DND-41 (cell line): ENCODE measurements at regions not wholly inside any gene's neighbourhood (a gene's known extent, or its start where the extent isn't known, plus 50 kb on each side); places are given as distances from the start of the nearest gene placed in this dataset.

ENCODE experiments used
- ATAC-seq: fragments of 200-7000 bp; cut with Tn5 transposase; 3 replicates; pipeline ENCODE4 v1.9.1; 2021; ENCODE audit warnings: low read depth; ENCODE audit not compliant: insufficient read depth
- DNase-seq: peaks from one replicate; pipeline ENCODE4 v3.0.0-alpha.2; 2020
- H2AFZ ChIP-seq: 2 replicates; pipeline ENCODE4 v1.6.0; 2012; ENCODE audit warnings: low read depth, low read length
- H3K27ac ChIP-seq: 2 replicates; pipeline ENCODE4 v1.5.1; 2012; ENCODE audit warnings: low read length, inconsistent platforms
- H3K27me3 ChIP-seq: fragments of 200-600 bp; sonication (generic); 2 replicates; pipeline ENCODE4 v1.6.0; 2012; ENCODE audit warnings: low read length, mild to moderate bottlenecking, inconsistent platforms; ENCODE audit not compliant: insufficient read depth, poor library complexity
- H3K36me3 ChIP-seq: 2 replicates; pipeline ENCODE4 v1.5.1; 2012; ENCODE audit warnings: low read length, inconsistent platforms; ENCODE audit not compliant: insufficient read depth
- H3K4me1 ChIP-seq: 2 replicates; pipeline ENCODE4 v1.5.1; 2012; ENCODE audit warnings: mild to moderate bottlenecking, low read length; ENCODE audit not compliant: insufficient read depth
- H3K4me2 ChIP-seq: 2 replicates; pipeline ENCODE4 v1.6.0; 2012; ENCODE audit warnings: mild to moderate bottlenecking, moderate library complexity, low read length, inconsistent platforms; ENCODE audit not compliant: insufficient read depth
- H3K4me3 ChIP-seq, 2 experiments: fragments of 200-600 bp in 1 of 2; shearing (Covaris generic) in 1 of 2; 2 replicates each; pipeline ENCODE4 v1.5.1; 2012 to 2016; ENCODE audit warnings: inconsistent platforms in 2 of 2, low read length in 2 of 2, mild to moderate bottlenecking in 2 of 2, low read depth in 1 of 2, moderate library complexity in 1 of 2
- H3K79me2 ChIP-seq: 2 replicates; pipeline ENCODE4 v1.6.0; 2012; ENCODE audit warnings: low read length, inconsistent platforms; ENCODE audit not compliant: insufficient read depth
- H3K9ac ChIP-seq: 2 replicates; pipeline ENCODE4 v1.6.0; 2012; ENCODE audit warnings: low read depth, mild to moderate bottlenecking, inconsistent platforms, low read length, moderate library complexity
- H3K9me3 ChIP-seq: 2 replicates; pipeline ENCODE4 v1.5.1; 2012; ENCODE audit warnings: low read length, moderate library complexity, mild to moderate bottlenecking, inconsistent platforms; ENCODE audit not compliant: insufficient read depth, severe bottlenecking
- H4K20me1 ChIP-seq: 2 replicates; pipeline ENCODE4 v1.6.0; 2012; ENCODE audit warnings: low read length; ENCODE audit not compliant: insufficient read depth
- EZH2 ChIP-seq: IDR thresholded peaks from 3 replicates; pipeline ENCODE4 v1.6.1; 2012; ENCODE audit warnings: borderline replicate concordance, low read depth, mild to moderate bottlenecking, moderate library complexity, low read length, inconsistent platforms; ENCODE audit not compliant: severe bottlenecking
- TF ChIP-seq, protein P1 (sequence below): IDR thresholded peaks from 2 replicates; pipeline ENCODE4 v1.5.1; 2012; ENCODE audit warnings: borderline replicate concordance, low read length, moderate library complexity, mild to moderate bottlenecking; ENCODE audit not compliant: poor library complexity, severe bottlenecking; ENCODE audit errors: extremely low read depth

DNA sequence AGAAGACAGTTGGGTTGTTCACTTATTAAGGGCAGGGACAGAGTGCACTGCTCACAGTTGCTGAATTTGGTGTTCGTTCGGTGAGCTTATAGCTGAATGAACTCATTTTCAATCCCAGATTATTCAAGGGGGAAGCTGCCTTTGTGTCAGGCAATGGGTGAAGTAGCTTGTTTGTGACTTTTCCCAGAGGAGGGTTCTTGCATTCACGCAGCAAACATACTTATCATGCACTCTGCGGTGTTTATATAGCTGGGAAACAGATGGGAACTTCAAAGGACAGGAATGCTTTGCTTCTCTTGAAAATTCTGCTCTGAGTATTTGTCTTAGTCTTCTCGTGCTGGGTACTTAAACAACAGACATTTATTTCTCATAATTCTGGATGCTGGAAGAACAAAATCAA lies 64.7 kb upstream of the ABCA1 start:
- no peaks in the 10 kb centered on the region for H3K79me2 ChIP-seq
- no peak overlapping the region for H3K4me2 ChIP-seq
- no peak overlapping the region for H2AFZ ChIP-seq
- H3K4me3 ChIP-seq = no peak overlapping the region
- H4K20me1 ChIP-seq = no peaks in the 10 kb centered on the region
- ATAC-seq (no peak), DNase-seq (no peak)
- peaks cover 51% of the 10 kb centered on the region for H3K4me1 ChIP-seq
- no peak overlapping the region for H3K27ac ChIP-seq
- H3K9me3 ChIP-seq = no peaks in the 10 kb centered on the region
- H3K36me3 ChIP-seq = no peaks in the 10 kb centered on the region
- H3K9ac ChIP-seq = no peak overlapping the region
- H3K27me3 ChIP-seq = no peaks in the 10 kb centered on the region
- TF ChIP-seq, protein P1, sequence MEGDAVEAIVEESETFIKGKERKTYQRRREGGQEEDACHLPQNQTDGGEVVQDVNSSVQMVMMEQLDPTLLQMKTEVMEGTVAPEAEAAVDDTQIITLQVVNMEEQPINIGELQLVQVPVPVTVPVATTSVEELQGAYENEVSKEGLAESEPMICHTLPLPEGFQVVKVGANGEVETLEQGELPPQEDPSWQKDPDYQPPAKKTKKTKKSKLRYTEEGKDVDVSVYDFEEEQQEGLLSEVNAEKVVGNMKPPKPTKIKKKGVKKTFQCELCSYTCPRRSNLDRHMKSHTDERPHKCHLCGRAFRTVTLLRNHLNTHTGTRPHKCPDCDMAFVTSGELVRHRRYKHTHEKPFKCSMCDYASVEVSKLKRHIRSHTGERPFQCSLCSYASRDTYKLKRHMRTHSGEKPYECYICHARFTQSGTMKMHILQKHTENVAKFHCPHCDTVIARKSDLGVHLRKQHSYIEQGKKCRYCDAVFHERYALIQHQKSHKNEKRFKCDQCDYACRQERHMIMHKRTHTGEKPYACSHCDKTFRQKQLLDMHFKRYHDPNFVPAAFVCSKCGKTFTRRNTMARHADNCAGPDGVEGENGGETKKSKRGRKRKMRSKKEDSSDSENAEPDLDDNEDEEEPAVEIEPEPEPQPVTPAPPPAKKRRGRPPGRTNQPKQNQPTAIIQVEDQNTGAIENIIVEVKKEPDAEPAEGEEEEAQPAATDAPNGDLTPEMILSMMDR = no peak
- TF ChIP-seq EZH2 = no peak

DNA sequence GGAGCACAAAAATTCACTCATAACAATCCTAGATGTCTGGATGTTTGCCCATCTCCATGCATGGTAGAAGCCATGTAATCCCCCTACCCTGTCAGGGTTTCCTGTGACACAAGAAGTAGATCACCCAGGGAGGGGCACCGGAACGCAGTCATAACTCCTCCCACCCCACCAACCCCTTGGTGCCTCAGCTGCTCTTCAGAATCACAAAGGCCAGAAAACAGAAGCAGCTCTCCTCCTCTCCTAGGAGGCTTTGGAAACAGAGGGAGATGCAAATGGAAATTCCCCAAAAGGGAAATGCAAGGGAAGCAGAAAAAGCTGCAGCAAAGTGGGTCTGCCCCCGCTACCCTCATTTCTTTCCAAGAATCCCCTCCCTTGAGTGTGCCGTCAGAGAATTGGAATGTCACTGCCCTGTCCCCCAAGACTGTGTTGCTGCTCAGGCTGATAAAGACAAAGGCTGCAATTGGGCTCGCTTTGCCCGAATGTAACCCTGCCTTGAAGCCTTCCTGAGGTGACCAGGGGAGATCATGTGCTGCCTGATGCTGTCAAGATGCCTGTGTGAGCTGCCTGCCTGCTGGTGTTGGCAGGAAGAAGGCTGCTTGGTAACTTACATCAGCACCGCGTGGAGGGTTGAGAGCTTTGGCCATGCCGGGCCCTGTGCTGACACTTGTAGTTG lies 65.5 kb upstream of the ABCA1 start:
- Histone ChIP-seq H4K20me1 (no peaks in the 10 kb centered on the region), H2AFZ (no peak overlapping the region), H3K27me3 (no peaks in the 10 kb centered on the region), H3K36me3 (no peaks in the 10 kb centered on the region), H3K4me2 (no peak overlapping the region), H3K9me3 (no peaks in the 10 kb centered on the region), H3K79me2 (no peaks in the 10 kb centered on the region), H3K9ac (no peak overlapping the region), H3K4me1 (peaks cover 44% of the 10 kb centered on the region), H3K4me3 (no peak overlapping the region), H3K27ac (no peak overlapping the region)
- TF ChIP-seq, protein P1 = no peak
- TF ChIP-seq EZH2 = no peak
- DNase-seq (no peak), ATAC-seq (no peak)

DNA sequence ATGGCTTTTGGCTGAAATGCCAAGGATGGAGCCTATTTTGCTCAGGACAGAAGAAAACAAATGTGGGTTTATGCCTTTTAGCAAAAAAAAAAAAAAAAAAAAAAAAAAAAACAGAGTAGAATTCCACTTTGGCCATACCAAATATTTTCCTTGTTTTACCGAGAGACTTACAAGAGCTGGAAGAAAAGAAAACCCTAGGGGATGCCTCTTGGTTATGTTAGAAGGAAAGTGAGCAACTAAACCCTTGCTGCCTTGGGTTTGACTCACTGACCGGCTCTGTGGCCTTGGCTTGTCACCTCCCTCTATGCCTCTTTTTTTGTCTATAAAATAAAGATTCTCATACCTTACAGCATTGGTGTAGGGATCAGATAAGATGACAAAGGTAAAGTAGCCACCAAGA lies 69.6 kb upstream of the ABCA1 start:
- no peaks in the 10 kb centered on the region for H3K9me3 ChIP-seq
- no peaks in the 10 kb centered on the region for H3K36me3 ChIP-seq
- TF ChIP-seq, protein P1 = no peak
- no peak for TF ChIP-seq EZH2
- H3K79me2 ChIP-seq = no peaks in the 10 kb centered on the region
- no peaks in the 10 kb centered on the region for H3K27me3 ChIP-seq
- no peaks in the 10 kb centered on the region for H4K20me1 ChIP-seq
- no peak overlapping the region for H2AFZ ChIP-seq
- peaks cover 14% of the 10 kb centered on the region for H3K4me1 ChIP-seq
- DNase-seq (no peak), ATAC-seq (no peak)
- H3K9ac ChIP-seq = no peak overlapping the region
- H3K4me2 ChIP-seq = no peak overlapping the region
- no peak overlapping the region for H3K4me3 ChIP-seq
- H3K27ac ChIP-seq = no peak overlapping the region
